Heart right ventricle (tissue), 16 donors: ENCODE measurements at regions not wholly inside any gene's neighbourhood (a gene's known extent, or its start where the extent isn't known, plus 50 kb on each side); places are given as distances from the start of the nearest gene placed in this dataset.
A peak's percentile ranks its signal among the peaks of the same experiment; 100 is the strongest.

Source experiments
- ATAC-seq, 8 donors: fragments of 200-7000 bp; cut with Tn5 transposase; one replicate each; pipeline ENCODE4 v1.9.1; 2020; ENCODE audit warnings: mild to moderate bottlenecking in 8 of 8, moderate library complexity in 8 of 8, moderate number of reproducible peaks in 1 of 8
- DNase-seq, 2 donors: peaks; one replicate each; pipeline ENCODE4 v3.0.0-alpha.2; 2020
- H3K27ac ChIP-seq, 10 donors: fragments of 200-600 bp; sonication (generic) in 2 of 10; one replicate each; pipeline versions ENCODE4 v1.5.0 to v1.8.0; 2020 to 2022; ENCODE audit warnings: mild to moderate bottlenecking in 3 of 10
- H3K27me3 ChIP-seq, 7 donors: fragments of 200-600 bp; one replicate each; pipeline ENCODE4 v1.8.0; 2021 to 2022; ENCODE audit warnings: mild to moderate bottlenecking in 2 of 7
- H3K36me3 ChIP-seq, 9 donors: fragments of 200-600 bp; sonication (generic) in 1 of 9; one replicate each; pipeline versions ENCODE4 v1.5.0 to v1.8.0; 2020 to 2022; ENCODE audit warnings: mild to moderate bottlenecking in 2 of 9
- H3K4me1 ChIP-seq, 9 donors: fragments of 200-600 bp; sonication (generic) in 1 of 9; one replicate each; pipeline versions ENCODE4 v1.5.0 to v1.8.0; 2020 to 2022; ENCODE audit warnings: mild to moderate bottlenecking in 4 of 9
- H3K4me3 ChIP-seq, 10 donors: fragments of 200-600 bp; sonication (generic) in 2 of 10; one replicate each; pipeline versions ENCODE4 v1.5.0 to v1.8.0; 2020 to 2022; ENCODE audit warnings: mild to moderate bottlenecking in 7 of 10, moderate library complexity in 2 of 10
- H3K9me3 ChIP-seq, 11 donors: fragments of 200-600 bp in 10 of 11; sonication (generic) in 2 of 11; one replicate each; pipeline versions ENCODE4 v1.5.0 to v1.8.0; 2013 to 2022; ENCODE audit warnings: mild to moderate bottlenecking in 2 of 11, control low read depth in 1 of 11, moderate library complexity in 1 of 11
- CTCF ChIP-seq, 9 donors: fragments of 200-600 bp; sonication (generic) in 2 of 9; IDR thresholded peaks; one replicate each; pipeline versions ENCODE4 v1.5.0 to v1.8.0; 2021 to 2022; ENCODE audit warnings: antibody characterized with exemption in 9 of 9, mild to moderate bottlenecking in 5 of 9, moderate library complexity in 1 of 9
- WGBS, 2 donors: extraction: QIAGEN DNeasy Blood & Tissue Kit; methylation state at CpG; one replicate each; pipeline ENCODE4 v1.1.7; 2013; ENCODE audit warnings: inconsistent platforms in 1 of 2; 5-methylcytosine and 5-hydroxymethylcytosine counted together
- intact Hi-C, 10 donors: fragments of 100-400 bp; cut with DNase I; formaldehyde crosslinking; loops; one replicate each; pipeline versions ENCODE4 v1.11.1 to v1.14.2; 2022
- donor health status: Arrhythmogenic right ventricular cardiomyopathy.
- donor health status: ischemic (EF 13 %, LVEDD 7.1; RV severe dilation, severe dysfunction).
- donor health status: healthy with polysubstance abuse.
- donor health status: DM: no; HTN: yes; CAD: no.
- donor health status: DM: no; HTN: no; CAD: no.
- donor health status: ischemic (EF 25% LVEDD 6.9; RV normal size, moderate dysfunction).
- donor health status: ischemic (EF 25% LVEDD 5.7; RV mildly dilated, moderate dysfunction).
- donor health status: healthy.
- donor health status: DM: yes; HTN: yes; CAD: no.
- donor health status: Ischemic cardiomyopathy.
- donor health status: ischemic (EF 35%, LVEDD 5.7; RV mildly dilated, moderate dysfunction).
- donor health status: nonischemic (EF 11% LVEDD 7.7; RV severe dilation, severe dysfunction).
- donor health status: DM: yes; HTN: yes; CAD: no.
- donor health status: PGD.
- donor health status: ischemic (EF 29% LVEDD 5.4; RV normal size, mild dysfunction).
- donor health status: nonischemic (EF 23%, LVEDD 6.1; RV moderate dilation, normal function).

- no peak for TF ChIP-seq CTCF (IDR thresholded peaks at IDR 0.05)
- no peaks in the 10 kb centered on the region for H3K36me3 ChIP-seq
- H3K9me3 ChIP-seq = no peaks in the 10 kb centered on the region
- DNase-seq (no peak), ATAC-seq (peak in 1 of 8 donors; percentile 29)
- intact Hi-C loops = no loop called here
- peaks cover 0 to 4% (median 0%) of the 10 kb centered on the region in 7 donors for H3K27me3 ChIP-seq
- no peak overlapping the region for H3K27ac ChIP-seq
- H3K4me3 ChIP-seq = no peak overlapping the region
- WGBS, 2 donors = 84 to 86% methylated on average over 9 of the region's 9 CpGs
- no peaks in the 10 kb centered on the region for H3K4me1 ChIP-seq
Measured at GRCh38 chr18:76721207-76721996, 101.0 kb upstream of the ZNF236 start.

- no peaks in the 10 kb centered on the region for H3K9me3 ChIP-seq
- peaks cover 0 to 3% (median 0%) of the 10 kb centered on the region in 7 donors for H3K27me3 ChIP-seq
- DNase-seq = no peak
- intact Hi-C loops = no loop called here
- no peaks in the 10 kb centered on the region for H3K4me1 ChIP-seq
- ATAC-seq = no peak
- no peak overlapping the region for H3K4me3 ChIP-seq
- no peak for TF ChIP-seq CTCF (IDR thresholded peaks at IDR 0.05)
- 82 to 83% methylated on average over 5 of the region's 5 CpGs for WGBS, 2 donors
- H3K36me3 ChIP-seq = no peaks in the 10 kb centered on the region
- H3K27ac ChIP-seq = no peak overlapping the region
Measured at GRCh38 chr18:76720683-76721082, 101.7 kb upstream of the ZNF236 start.

- intact Hi-C loops = no loop called here
- H3K36me3 ChIP-seq = no peaks in the 10 kb centered on the region
- no peaks in the 10 kb centered on the region for H3K9me3 ChIP-seq
- WGBS, 2 donors = 90 to 91% methylated on average over 16 of the region's 16 CpGs
- no peak for TF ChIP-seq CTCF (IDR thresholded peaks at IDR 0.05)
- ATAC-seq = no peak
- no peaks in the 10 kb centered on the region for H3K4me1 ChIP-seq
- no peak overlapping the region for H3K4me3 ChIP-seq
- H3K27me3 ChIP-seq = no peaks in the 10 kb centered on the region
- no peak overlapping the region for H3K27ac ChIP-seq
- DNase-seq = no peak
Measured at GRCh38 chr18:76715012-76715610, 107.2 kb upstream of the ZNF236 start.

- Histone ChIP-seq H3K27me3 (no peaks in the 10 kb centered on the region), H3K36me3 (no peaks in the 10 kb centered on the region), H3K27ac (no peak overlapping the region), H3K4me1 (peaks cover 0 to 7% (median 0%) of the 10 kb centered on the region in 9 donors), H3K9me3 (no peaks in the 10 kb centered on the region), H3K4me3 (no peak overlapping the region)
- WGBS, 2 donors = 94 to 98% methylated on average over 8 of the region's 8 CpGs
- no peak for TF ChIP-seq CTCF (IDR thresholded peaks at IDR 0.05)
- intact Hi-C loops = loop anchor here in 2 of 10 donors (5.0 kb wide), 2 partner anchors 211 to 316 kb away; no protein-coding TSS in a partner anchor
- ATAC-seq (no peak), DNase-seq (no peak)
Measured at GRCh38 chr18:76713432-76713831, 108.9 kb upstream of the ZNF236 start.
